ENCODE measurements at regions not wholly inside any gene's neighbourhood (a gene's known extent, or its start where the extent isn't known, plus 50 kb on each side); places are given as distances from the start of the nearest gene placed in this dataset.

DNA sequence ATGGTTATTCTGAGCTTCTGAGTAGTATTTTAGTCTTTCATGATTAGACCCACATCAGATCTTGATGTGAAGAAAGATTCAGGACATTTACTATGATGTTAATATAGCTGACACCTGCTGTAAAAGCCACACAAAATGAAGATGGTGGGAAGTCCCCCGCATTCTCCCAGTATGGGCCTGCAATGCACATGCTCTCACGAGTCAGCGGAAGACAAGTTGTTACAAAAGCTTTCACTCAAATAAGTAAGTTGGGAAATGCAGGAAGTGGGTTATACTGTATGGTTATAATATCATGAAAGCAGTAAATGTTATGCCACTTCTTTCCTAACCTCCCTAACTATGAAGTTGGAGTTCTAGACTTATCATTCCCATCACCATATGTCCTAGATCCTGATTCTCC, 171.9 kb downstream of the KLF5 start:
- TF ChIP-seq USF2 (CRISPR knock-in tag; IDR thresholded peaks at IDR 0.05): no peak
- no peak for TF ChIP-seq CTCF (IDR thresholded peaks at IDR 0.05)
- no peak for TF ChIP-seq ETV6 (CRISPR knock-in tag; IDR thresholded peaks at IDR 0.05)
- TF ChIP-seq ATF3 (CRISPR knock-in tag; conservative IDR thresholded peaks at IDR 0.05): no peak
- TF ChIP-seq ZNF219 (CRISPR knock-in tag; IDR thresholded peaks at IDR 0.05; ENCODE audit: borderline replicate concordance): no peak
- TF ChIP-seq, protein P1, sequence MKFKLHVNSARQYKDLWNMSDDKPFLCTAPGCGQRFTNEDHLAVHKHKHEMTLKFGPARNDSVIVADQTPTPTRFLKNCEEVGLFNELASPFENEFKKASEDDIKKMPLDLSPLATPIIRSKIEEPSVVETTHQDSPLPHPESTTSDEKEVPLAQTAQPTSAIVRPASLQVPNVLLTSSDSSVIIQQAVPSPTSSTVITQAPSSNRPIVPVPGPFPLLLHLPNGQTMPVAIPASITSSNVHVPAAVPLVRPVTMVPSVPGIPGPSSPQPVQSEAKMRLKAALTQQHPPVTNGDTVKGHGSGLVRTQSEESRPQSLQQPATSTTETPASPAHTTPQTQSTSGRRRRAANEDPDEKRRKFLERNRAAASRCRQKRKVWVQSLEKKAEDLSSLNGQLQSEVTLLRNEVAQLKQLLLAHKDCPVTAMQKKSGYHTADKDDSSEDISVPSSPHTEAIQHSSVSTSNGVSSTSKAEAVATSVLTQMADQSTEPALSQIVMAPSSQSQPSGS (CRISPR knock-in tag; IDR thresholded peaks at IDR 0.05; ENCODE audit: borderline replicate concordance, low read depth): no peak

Data from WTC11 (cell line).